ENCODE measurements at regions not wholly inside any gene's neighbourhood (a gene's known extent, or its start where the extent isn't known, plus 50 kb on each side); places are given as distances from the start of the nearest gene placed in this dataset.
"Not testable (repeated sequence)": the region's sequence is repeated elsewhere in the genome, so short reads cannot be mapped to it uniquely, and the experiment has no call there.

DNA sequence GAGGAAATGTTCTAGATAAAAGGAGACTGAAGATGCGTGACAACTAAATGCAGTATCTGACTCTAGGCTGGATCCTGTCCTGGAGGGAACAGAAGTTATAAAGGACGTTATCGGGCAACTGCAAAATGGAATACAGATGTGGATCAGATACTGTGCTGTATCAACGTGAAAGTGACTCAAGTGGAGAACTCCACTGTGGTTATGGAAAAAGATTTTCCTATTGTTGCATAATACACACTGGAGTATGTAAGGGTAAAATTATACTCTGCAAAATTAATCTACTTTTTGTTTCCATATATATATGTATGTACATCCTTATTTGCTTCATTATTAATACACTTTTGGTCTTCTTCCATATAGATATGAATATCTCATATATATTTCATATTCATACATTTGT lies 654.0 kb downstream of the QKI start:
- H3K27ac ChIP-seq (ENCODE audit: low read length) = no peak overlapping the region
- no peaks in the 10 kb centered on the region for H3K4me1 ChIP-seq (ENCODE audit: control insufficient read depth, insufficient read depth, low read length)
- no peak overlapping the region for H3K4me3 ChIP-seq (ENCODE audit: low read length in 2 of 2)
- H3K9ac ChIP-seq (ENCODE audit: low read length in 2 of 2) = no peak overlapping the region
- no peaks in the 10 kb centered on the region for H3K36me3 ChIP-seq (ENCODE audit: control insufficient read depth in 2 of 2, insufficient read depth in 2 of 2, low read length in 2 of 2)
- H3K9me3 ChIP-seq (ENCODE audit: control insufficient read depth in 2 of 2, low read length in 2 of 2) = no peaks in the 10 kb centered on the region
- H3K27me3 ChIP-seq (ENCODE audit: control insufficient read depth in 1 of 2, insufficient read depth in 2 of 2, low read length in 2 of 2) = no peaks in the 10 kb centered on the region

DNA sequence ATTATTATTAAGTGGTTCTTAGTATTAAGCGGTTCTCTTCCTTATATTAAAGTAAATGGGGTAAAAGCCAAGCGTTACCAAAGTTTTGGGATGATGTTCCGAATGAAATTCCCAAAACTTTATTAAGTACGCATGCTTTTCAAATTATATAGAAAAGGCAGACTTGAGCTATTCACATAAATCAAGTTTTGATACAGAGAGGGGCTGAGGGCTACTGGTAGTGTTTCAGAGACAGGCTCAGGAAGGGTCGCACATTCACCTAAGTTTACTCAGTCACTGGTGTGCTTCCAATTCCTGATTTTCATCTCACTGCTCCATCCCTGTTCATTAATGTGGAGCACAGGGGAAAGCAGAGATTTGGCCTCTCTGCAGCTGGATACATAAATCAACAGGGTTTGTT lies 652.2 kb downstream of the QKI start:
- Histone ChIP-seq H3K9me3 (ENCODE audit: control insufficient read depth in 2 of 2, low read length in 2 of 2) (no peaks in the 10 kb centered on the region), H3K9ac (ENCODE audit: low read length in 2 of 2) (no peak overlapping the region), H3K27me3 (ENCODE audit: control insufficient read depth in 1 of 2, insufficient read depth in 2 of 2, low read length in 2 of 2) (no peaks in the 10 kb centered on the region), H3K27ac (ENCODE audit: low read length) (no peak overlapping the region), H3K36me3 (ENCODE audit: control insufficient read depth in 2 of 2, insufficient read depth in 2 of 2, low read length in 2 of 2) (no peaks in the 10 kb centered on the region), H3K4me3 (ENCODE audit: low read length in 2 of 2) (no peak overlapping the region), H3K4me1 (ENCODE audit: control insufficient read depth, insufficient read depth, low read length) (no peaks in the 10 kb centered on the region)

DNA sequence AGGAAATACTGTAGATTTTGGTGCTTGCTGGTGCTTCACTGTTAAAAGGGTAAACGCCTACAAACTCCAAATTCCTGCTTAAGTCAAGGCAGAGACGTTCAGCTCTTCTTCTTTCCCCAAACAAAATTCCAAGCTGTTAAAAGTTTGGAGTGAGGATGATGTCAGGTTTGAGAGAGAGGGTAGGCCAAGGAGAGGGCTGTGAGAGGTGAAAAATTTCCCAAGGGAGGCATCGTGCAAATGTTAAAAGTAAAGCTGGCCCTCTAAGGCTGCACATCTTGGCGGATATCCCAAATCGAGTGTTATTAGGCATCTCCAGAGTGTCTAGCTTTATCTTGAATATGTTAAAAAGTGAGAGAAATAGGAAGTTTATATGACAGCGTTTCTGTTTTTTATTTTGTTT lies 651.8 kb downstream of the QKI start:
- H3K27ac ChIP-seq (ENCODE audit: low read length) = no peak overlapping the region

DNA sequence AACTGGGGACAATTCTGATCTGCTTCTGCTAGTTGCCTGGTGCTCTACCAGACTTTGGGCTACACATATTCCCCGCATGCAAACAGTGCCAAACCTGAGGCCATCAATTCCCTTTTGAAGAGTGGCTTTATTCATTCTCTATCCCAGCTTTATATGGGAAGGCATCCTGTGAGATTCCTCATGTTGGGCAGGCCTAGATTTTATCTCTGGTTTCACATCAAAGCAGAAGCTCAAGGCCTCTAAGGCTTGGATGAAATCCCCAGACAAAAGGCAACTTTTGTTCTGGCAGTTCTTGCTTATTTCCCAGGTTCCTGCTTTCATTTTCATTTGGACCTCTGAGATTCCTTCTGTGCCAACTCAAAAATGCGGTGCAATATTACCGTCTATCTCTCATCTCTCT lies 648.8 kb downstream of the QKI start:
- H3K27ac ChIP-seq (ENCODE audit: low read length) = no peak overlapping the region
- no peaks in the 10 kb centered on the region for H3K9me3 ChIP-seq (ENCODE audit: control insufficient read depth in 2 of 2, low read length in 2 of 2)
- no peak overlapping the region for H3K9ac ChIP-seq (ENCODE audit: low read length in 2 of 2)
- H3K4me1 ChIP-seq (ENCODE audit: control insufficient read depth, insufficient read depth, low read length) = no peaks in the 10 kb centered on the region
- no peak overlapping the region for H3K4me3 ChIP-seq (ENCODE audit: low read length in 2 of 2)
- no peaks in the 10 kb centered on the region for H3K27me3 ChIP-seq (ENCODE audit: control insufficient read depth in 1 of 2, insufficient read depth in 2 of 2, low read length in 2 of 2)
- no peaks in the 10 kb centered on the region for H3K36me3 ChIP-seq (ENCODE audit: control insufficient read depth in 2 of 2, insufficient read depth in 2 of 2, low read length in 2 of 2)

More for the DNA sequence above, 651.8 kb downstream of the QKI start:
- Histone ChIP-seq H3K36me3 (ENCODE audit: control insufficient read depth in 2 of 2, insufficient read depth in 2 of 2, low read length in 2 of 2) (no peaks in the 10 kb centered on the region), H3K4me3 (ENCODE audit: low read length in 2 of 2) (no peak overlapping the region), H3K9me3 (ENCODE audit: control insufficient read depth in 2 of 2, low read length in 2 of 2) (no peaks in the 10 kb centered on the region), H3K27me3 (ENCODE audit: control insufficient read depth in 1 of 2, insufficient read depth in 2 of 2, low read length in 2 of 2) (no peaks in the 10 kb centered on the region), H3K9ac (ENCODE audit: low read length in 2 of 2) (no peak overlapping the region), H3K4me1 (ENCODE audit: control insufficient read depth, insufficient read depth, low read length) (no peaks in the 10 kb centered on the region)

DNA sequence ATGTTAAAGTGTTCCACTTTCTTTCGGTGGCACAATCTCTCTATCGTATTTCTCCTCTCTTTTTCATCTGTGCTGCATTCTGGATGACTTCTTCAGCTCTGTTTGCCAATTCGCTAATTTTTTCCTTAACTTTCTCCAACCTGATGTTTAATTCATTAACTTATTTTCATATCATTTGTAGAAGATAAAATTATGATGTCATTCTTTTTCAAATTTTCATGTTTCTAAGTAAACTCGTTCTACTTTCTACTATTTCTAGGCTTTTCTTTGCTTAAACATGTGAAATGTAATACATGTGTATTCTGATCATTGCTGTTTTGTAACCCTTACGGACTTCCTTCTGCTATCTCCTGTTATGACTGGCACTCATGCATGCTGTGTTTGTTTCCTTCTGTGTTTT lies 648.4 kb downstream of the QKI start:
- Histone ChIP-seq H3K27ac (ENCODE audit: low read length) (no peak overlapping the region), H3K4me1 (ENCODE audit: control insufficient read depth, insufficient read depth, low read length) (no peaks in the 10 kb centered on the region), H3K9me3 (ENCODE audit: control insufficient read depth in 2 of 2, low read length in 2 of 2) (no peaks in the 10 kb centered on the region), H3K36me3 (ENCODE audit: control insufficient read depth in 2 of 2, insufficient read depth in 2 of 2, low read length in 2 of 2) (no peaks in the 10 kb centered on the region), H3K27me3 (ENCODE audit: control insufficient read depth in 1 of 2, insufficient read depth in 2 of 2, low read length in 2 of 2) (no peaks in the 10 kb centered on the region), H3K9ac (ENCODE audit: low read length in 2 of 2) (no peak overlapping the region), H3K4me3 (ENCODE audit: low read length in 2 of 2) (no peak overlapping the region)

DNA sequence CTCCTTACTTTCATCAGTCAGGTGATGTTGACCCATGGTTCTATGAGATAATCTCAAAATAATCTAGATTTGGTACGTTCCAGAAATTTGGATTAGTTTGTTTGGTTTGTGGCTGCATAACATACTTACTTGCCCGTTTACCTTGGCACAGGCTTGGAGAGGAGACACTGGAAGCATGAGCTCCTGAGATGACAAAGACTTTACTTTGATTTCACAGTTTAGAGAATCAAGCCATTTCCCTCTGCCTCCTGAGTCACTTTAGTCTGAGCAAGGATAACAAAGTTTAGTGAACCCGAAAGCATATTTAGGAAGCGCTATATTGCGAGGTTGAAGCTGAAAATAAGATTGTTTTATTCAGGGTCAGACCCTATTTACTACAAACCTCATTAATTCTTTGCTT lies 643.4 kb downstream of the QKI start:
- Histone ChIP-seq H3K36me3 (ENCODE audit: control insufficient read depth in 2 of 2, insufficient read depth in 2 of 2, low read length in 2 of 2) (no peaks in the 10 kb centered on the region), H3K4me3 (ENCODE audit: low read length in 2 of 2) (no peak overlapping the region), H3K27ac (ENCODE audit: low read length) (no peak overlapping the region), H3K27me3 (ENCODE audit: control insufficient read depth in 1 of 2, insufficient read depth in 2 of 2, low read length in 2 of 2) (no peaks in the 10 kb centered on the region), H3K9me3 (ENCODE audit: control insufficient read depth in 2 of 2, low read length in 2 of 2) (no peaks in the 10 kb centered on the region), H3K9ac (ENCODE audit: low read length in 2 of 2) (no peak overlapping the region), H3K4me1 (ENCODE audit: control insufficient read depth, insufficient read depth, low read length) (no peaks in the 10 kb centered on the region)

DNA sequence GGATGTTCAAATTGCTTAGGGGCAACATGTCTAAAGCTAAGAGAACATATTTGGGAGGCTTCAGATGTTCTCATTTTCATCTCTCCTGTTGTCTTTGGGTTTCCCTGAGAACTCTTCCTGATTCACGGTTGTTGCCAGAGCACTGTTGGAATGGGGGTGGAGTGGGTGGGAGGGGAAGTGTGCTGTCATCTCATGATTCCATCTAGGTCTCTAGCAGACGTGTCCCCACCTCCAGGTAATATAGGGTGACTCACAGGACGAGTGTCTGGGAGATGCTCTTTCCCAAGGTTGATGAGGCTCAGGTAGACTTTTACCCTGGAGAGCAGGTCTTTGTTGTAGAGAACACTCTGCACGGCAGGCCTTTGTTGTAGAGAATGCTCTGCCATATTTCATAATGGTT lies 636.9 kb downstream of the QKI start:
- H3K36me3 ChIP-seq (ENCODE audit: control insufficient read depth in 2 of 2, insufficient read depth in 2 of 2, low read length in 2 of 2) = no peaks in the 10 kb centered on the region
- no peaks in the 10 kb centered on the region for H3K4me1 ChIP-seq (ENCODE audit: control insufficient read depth, insufficient read depth, low read length)
- no peak overlapping the region for H3K4me3 ChIP-seq (ENCODE audit: low read length in 2 of 2)
- no peak overlapping the region for H3K27ac ChIP-seq (ENCODE audit: low read length)
- no peaks in the 10 kb centered on the region for H3K27me3 ChIP-seq (ENCODE audit: control insufficient read depth in 1 of 2, insufficient read depth in 2 of 2, low read length in 2 of 2)
- no peaks in the 10 kb centered on the region for H3K9me3 ChIP-seq (ENCODE audit: control insufficient read depth in 2 of 2, low read length in 2 of 2)
- no peak overlapping the region for H3K9ac ChIP-seq (ENCODE audit: low read length in 2 of 2)

DNA sequence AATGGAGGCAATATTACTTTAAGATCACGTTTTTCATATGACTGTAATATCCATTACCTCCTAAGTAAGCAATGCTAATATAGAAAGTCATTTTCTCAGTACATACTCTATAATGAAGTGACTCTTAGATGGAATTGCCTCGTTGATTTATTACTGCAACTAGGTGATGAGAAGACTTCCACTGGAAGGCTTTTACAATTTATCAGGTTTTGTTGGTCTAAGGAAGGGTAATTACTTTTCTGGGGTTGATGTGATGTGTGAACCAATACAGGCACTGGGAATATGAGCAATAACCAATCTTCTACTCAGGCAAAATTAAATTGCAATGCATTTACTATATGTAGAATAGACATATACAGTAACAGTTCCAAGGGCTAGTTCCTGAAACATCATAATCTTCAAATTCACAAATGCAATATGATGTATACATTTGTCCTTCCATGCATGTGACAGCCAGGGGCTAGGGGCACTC lies 635.0 kb downstream of the QKI start:
- H3K36me3 ChIP-seq (ENCODE audit: control insufficient read depth in 2 of 2, insufficient read depth in 2 of 2, low read length in 2 of 2) = no peaks in the 10 kb centered on the region
- no peaks in the 10 kb centered on the region for H3K9me3 ChIP-seq (ENCODE audit: control insufficient read depth in 2 of 2, low read length in 2 of 2)
- H3K27ac ChIP-seq (ENCODE audit: low read length) = no peak overlapping the region
- H3K4me1 ChIP-seq (ENCODE audit: control insufficient read depth, insufficient read depth, low read length) = no peaks in the 10 kb centered on the region
- H3K4me3 ChIP-seq (ENCODE audit: low read length in 2 of 2) = no peak overlapping the region
- H3K27me3 ChIP-seq (ENCODE audit: control insufficient read depth in 1 of 2, insufficient read depth in 2 of 2, low read length in 2 of 2) = no peaks in the 10 kb centered on the region
- H3K9ac ChIP-seq (ENCODE audit: low read length in 2 of 2) = no peak overlapping the region

DNA sequence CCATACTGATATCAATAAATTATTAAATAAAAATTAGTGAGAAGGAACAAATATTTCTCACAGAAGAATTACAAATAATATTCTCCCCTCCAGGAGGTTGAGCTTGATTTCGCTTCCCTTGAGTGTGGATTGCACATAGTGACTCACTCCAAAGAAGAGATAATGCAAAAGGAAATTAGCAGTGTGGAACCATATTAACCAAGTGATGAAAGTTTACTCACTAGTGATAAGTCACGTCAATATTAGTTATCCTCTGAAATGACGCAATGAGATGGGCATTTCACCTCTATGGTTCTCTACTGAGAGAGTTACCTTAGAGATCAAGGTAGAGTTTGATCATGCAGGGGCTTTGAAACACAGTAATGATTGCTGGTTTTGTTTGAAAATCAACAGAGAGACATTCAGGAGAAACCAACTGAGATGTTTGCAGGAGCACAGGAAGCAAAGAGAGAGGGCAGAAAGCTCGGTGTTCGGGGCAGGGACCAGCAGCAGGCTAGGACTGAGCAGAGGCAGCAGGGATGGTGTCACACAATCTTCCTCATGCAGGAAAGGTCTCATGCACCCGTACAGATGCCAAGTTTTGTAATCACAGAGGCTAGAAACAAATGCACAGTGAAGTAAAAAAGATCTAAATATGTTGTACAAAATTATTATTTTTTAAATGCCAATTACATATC lies 634.5 kb downstream of the QKI start:
- no peaks in the 10 kb centered on the region for H3K9me3 ChIP-seq (ENCODE audit: control insufficient read depth in 2 of 2, low read length in 2 of 2)
- no peaks in the 10 kb centered on the region for H3K36me3 ChIP-seq (ENCODE audit: control insufficient read depth in 2 of 2, insufficient read depth in 2 of 2, low read length in 2 of 2)
- no peaks in the 10 kb centered on the region for H3K4me1 ChIP-seq (ENCODE audit: control insufficient read depth, insufficient read depth, low read length)
- H3K4me3 ChIP-seq (ENCODE audit: low read length in 2 of 2) = no peak overlapping the region
- H3K27ac ChIP-seq (ENCODE audit: low read length) = no peak overlapping the region
- H3K9ac ChIP-seq (ENCODE audit: low read length in 2 of 2) = no peak overlapping the region
- H3K27me3 ChIP-seq (ENCODE audit: control insufficient read depth in 1 of 2, insufficient read depth in 2 of 2, low read length in 2 of 2) = no peaks in the 10 kb centered on the region

DNA sequence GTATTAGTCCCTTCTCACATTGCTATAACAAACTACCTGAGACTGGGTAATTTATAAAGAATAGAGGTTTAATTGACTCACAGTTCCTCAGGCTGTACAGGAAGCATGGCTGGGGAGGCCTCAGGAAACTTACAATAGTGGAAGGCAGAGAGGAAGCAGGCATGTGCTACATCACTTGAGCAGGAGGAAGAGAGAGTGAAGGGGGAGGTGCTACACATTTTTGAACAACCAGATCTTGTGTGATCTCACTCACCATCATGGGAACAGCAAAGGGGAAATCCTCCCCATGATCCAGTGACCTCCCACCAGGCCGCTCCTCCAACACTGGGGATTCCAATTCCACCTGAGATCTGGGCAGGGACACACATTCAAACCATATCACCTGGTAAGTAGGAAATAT lies 630.6 kb downstream of the QKI start:
- Histone ChIP-seq H3K9me3 (ENCODE audit: control insufficient read depth in 2 of 2, low read length in 2 of 2) (no peaks in the 10 kb centered on the region), H3K9ac (ENCODE audit: low read length in 2 of 2) (no peak overlapping the region), H3K27ac (ENCODE audit: low read length) (no peak overlapping the region)

DNA sequence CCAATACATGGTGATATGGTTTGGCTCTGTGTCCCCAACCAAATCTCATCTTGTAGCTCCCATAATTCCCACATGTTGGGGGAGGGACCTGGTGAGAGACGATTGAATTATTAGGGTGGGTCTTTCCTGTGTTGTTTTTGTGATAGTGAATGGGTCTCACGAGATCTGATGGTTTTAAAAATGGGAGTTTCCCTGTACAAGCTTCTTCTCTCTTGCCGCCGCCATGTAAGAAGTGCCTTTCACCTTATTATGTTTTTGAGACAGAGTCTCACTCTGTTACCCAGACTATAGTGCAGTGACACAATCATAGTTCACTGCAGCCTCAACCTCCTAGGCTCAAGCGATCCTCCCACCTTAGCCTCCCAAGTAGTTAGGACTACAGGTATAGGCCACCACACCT lies 629.1 kb downstream of the QKI start:
- not testable (repeated sequence) for H3K4me1 ChIP-seq (ENCODE audit: control insufficient read depth, insufficient read depth, low read length); H3K4me3 ChIP-seq (ENCODE audit: low read length in 2 of 2); H3K27ac ChIP-seq (ENCODE audit: low read length); H3K27me3 ChIP-seq (ENCODE audit: control insufficient read depth in 1 of 2, insufficient read depth in 2 of 2, low read length in 2 of 2); H3K9ac ChIP-seq (ENCODE audit: low read length in 2 of 2); H3K9me3 ChIP-seq (ENCODE audit: control insufficient read depth in 2 of 2, low read length in 2 of 2); H3K36me3 ChIP-seq (ENCODE audit: control insufficient read depth in 2 of 2, insufficient read depth in 2 of 2, low read length in 2 of 2)

More for the DNA sequence above, 630.6 kb downstream of the QKI start:
- Histone ChIP-seq H3K36me3 (ENCODE audit: control insufficient read depth in 2 of 2, insufficient read depth in 2 of 2, low read length in 2 of 2) (no peaks in the 10 kb centered on the region), H3K4me1 (ENCODE audit: control insufficient read depth, insufficient read depth, low read length) (no peaks in the 10 kb centered on the region), H3K27me3 (ENCODE audit: control insufficient read depth in 1 of 2, insufficient read depth in 2 of 2, low read length in 2 of 2) (no peaks in the 10 kb centered on the region), H3K4me3 (ENCODE audit: low read length in 2 of 2) (no peak overlapping the region)

Measured in stomach smooth muscle (tissue), 2 donors.